HG03175 (cell line): ENCODE measurements at regions not wholly inside any gene's neighbourhood (a gene's known extent, or its start where the extent isn't known, plus 50 kb on each side); places are given as distances from the start of the nearest gene placed in this dataset.

Source experiments
- ATAC-seq: cut with Tn5 transposase; IDR thresholded peaks from one replicate; pipeline ENCODE4 v1.9.1; 2021; ENCODE audit warnings: mild to moderate bottlenecking, moderate library complexity; ENCODE audit not compliant: unreplicated experiment

DNA sequence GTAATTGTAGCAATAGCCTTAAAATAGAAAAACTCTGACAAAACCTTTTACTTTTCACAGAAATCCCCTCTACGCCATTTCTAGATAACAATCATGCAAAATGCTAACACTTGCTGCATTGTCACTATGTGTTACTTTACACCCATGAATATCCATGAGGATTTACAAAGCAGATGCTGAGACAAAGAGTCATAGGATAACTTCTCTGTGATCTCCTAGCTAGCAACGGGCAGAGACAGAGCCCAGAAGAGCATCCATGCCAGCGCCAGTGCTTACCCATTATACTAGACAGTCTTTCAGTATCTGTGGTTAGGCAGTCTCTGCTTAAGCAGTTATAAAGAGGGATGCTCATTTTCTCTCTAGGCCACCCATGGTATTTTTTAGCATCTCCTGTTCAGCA, 474.1 kb downstream of the CAAP1 start:
- ATAC-seq: no peak

DNA sequence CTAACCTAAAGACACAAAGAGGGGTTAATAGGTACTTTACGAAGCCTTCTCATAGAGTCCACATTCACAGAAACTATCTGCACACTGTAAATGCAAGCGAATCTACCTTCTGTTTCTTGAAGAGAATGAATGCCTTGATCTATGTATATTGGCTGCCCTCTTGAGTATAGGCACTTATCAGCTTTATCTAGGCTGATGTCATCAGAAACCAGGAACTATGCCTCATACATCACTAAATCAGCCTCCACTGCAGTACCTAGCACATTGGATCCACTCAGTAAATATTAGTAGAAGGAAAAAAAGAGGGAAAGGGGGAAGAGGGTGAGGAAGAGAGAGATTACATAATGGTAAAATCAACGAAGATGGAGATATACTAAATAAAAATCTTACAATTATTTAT, 477.1 kb downstream of the CAAP1 start:
- no peak for ATAC-seq

DNA sequence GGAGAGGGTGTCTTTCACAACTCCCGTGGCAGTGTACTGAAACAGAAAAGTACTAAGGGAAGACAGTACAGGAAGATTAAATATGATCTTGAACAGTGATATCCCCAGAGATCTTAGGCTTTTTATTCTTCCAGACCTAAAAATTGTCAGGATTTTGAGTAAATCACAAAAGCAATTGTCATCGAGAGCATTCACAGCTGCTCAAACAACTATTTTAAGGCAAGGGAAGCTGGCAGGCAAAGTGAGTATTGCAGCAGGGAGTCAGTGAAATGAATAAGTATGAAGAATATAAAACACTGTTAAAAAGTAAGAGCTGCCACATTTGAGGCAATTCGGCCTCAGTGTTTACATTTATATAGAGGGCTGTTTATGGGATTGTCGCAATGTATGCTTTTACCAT, 479.0 kb downstream of the CAAP1 start:
- no peak for ATAC-seq

DNA sequence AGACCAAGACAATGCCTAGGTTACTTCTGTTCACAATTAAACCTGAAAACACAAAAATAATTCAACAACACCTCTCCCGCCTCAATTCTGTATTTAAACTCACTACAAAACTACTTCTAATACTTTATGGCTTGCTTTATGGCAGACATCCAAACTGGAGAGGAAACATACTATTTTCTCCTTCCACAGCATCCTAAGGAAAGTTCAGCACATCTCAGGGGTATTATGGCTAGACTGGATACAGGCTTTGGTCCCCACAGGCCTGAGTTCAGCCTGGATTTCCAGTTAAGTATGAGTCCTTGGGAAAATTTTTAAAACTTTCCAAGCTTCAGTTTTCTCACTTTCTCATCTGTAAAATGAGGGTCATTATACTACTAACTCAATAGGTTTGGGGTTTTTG, 480.2 kb downstream of the CAAP1 start:
- ATAC-seq: no peak

DNA sequence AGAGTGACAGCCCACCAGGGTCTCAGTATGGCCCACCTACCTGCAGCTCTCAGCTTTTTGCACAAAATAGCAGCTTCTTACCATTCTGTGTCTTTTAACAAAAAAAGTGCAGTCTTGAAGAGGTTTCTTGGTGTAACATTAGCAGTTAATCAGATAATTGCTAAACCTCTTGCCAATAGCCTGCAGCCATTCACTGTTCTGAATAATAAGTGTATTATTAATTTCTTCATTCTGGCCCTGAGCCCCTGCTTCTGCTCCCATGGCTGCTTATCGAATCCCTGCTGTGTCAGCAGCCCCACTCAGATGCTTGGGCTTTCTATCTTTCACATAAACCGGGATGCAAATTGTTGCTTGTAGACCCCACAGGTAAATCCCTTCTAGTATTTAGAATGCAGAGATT, 485.9 kb downstream of the CAAP1 start:
- no peak for ATAC-seq

DNA sequence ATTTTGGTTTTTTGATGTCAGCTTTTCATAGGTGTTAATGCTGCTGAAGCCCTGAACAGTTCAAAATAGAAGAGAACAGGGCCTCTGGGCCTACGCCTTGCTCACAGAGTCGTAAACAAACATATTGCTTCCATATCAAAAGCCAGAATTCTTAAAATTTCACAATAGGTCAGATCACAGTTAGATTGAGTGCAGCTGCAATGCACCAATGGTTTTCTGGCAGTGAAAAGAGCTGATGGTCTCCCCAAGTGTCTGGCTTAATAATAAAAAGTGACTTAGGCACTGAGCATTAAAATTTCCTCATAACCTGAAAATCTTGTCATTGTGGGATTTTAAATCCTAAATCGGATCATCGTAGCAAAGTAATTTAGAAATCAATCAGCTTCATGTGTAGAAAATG, 493.0 kb downstream of the CAAP1 start:
- no peak for ATAC-seq

DNA sequence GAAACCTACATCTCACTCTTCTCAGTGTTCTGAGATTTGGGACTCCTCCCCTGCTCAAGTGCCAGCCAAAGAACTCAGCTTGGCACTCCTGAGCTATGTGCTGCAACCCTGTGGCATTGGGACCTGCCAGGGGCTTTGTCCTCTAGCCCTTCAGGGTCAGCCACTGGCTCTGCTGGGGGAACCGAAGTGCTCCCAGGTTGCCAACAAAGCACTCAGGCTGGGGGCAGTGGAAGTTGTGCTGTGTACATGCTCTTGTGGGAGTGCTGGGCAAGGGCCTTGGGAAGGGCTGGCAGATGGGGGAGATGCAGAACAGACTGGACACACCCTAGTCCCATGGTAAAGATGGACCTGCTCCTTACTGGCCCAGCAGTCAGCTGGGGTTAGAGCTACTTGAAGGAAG, 498.6 kb downstream of the CAAP1 start:
- ATAC-seq: no peak

DNA sequence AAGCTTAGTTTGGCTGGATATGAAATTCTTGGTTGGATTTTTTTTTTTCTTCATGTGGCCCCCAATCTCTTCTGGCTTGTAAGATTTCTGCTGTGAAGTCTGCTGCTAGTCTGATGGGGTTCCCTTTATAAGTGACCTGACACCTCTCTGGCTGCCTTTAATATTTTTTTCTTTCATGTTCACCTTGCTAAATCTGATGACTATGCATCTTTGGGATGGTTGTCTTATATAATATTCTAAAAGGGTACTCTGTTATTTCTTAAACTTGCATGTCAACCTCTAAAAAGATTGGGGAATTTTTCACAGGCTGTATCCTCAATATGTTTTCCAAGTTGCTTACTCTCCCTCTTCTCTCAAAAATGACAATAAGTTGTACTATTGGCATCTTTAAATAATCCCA, 500.0 kb downstream of the CAAP1 start:
- no peak for ATAC-seq

DNA sequence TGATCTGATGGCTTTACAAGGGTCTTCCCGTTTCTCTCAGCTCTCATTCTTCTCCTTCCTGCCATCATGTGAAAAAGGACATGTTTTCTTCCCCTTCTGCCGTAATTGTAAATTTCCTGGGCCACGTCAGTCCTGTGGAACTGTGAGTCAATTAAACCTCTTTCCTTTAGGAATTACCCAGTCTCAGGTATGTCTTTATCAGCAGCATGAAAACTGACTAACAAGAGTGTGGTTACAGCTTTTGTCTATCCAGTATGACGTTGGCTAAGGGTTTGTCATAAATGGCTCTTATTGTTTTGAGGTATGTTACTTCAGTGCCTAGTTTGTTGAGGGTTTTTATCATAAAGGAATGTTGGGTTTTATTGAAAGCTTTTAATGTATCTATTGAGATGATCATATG, 501.6 kb downstream of the CAAP1 start:
- ATAC-seq: no peak

DNA sequence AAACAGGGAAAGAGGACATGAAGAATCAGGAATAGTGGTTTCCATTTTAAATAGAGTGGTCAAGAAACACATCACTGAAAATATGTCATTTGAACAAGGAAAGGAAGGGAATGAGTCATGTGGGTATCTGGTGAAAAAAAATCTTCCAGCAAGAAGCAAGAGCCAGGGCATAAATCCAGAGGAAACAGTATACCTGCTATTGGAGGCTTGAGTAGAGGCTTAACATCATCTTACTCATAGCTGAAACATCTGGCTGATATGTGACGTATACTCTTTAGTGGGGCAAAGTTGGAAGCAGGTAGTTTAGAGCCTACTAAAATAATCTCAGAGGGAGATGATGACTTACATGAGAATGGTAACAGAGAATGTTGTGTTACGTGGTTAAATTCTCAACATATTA, 517.2 kb downstream of the CAAP1 start:
- no peak for ATAC-seq

DNA sequence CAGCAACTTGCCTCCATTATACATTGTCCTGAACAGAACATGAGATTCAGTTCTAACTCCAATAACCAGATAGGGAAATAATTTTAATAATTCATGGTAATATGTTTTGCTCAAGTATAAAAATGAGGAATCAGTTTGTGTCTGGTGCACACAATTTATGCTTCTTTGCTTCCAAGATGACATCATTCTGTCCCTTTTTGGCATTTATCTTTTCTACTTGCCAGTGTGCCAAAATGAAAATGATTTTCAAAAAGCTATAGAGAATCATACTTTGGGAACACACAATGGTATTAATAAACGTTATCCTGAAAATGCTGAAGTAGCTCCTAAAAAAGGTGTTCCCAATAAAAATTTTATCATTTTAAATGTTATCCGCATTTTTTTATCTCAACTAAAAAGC, 519.0 kb downstream of the CAAP1 start:
- no peak for ATAC-seq

DNA sequence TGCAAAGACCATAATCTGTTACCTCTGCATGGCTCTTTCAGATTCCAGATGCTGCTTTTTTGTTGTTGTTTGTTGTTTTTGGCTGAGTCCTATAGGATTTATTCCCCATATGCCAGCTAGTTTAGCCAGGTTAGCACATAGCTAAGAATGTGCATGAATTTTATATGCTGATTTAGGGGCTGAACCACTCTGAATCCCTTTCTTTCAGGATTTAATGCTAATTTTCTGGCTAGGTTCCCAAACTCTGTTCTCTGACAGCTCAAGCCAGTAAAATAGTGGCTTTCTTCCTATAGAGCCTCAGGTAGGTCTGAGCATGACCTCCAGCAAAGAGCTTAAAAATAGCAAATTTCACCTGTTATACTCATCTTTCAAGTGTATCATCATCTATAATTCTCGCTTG, 521.4 kb downstream of the CAAP1 start:
- no peak for ATAC-seq

DNA sequence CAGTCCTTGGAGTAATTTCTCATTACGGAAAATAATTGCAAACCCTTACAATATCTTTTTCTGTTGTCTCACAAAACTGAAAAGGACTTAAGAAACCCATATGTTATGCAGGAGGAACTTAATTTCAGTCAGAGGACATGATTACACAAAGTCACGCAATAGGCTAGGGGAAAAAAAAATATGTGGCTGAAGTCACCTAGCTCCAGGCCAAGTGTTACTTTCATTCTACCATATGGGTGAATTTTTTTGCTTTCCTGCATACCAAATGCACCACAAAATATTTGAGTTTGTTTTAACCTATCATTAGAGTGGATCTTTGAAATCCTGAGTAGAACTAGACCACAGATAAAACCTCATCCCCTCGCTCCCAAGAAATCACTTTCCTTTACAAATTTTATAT, 523.5 kb downstream of the CAAP1 start:
- no peak for ATAC-seq

DNA sequence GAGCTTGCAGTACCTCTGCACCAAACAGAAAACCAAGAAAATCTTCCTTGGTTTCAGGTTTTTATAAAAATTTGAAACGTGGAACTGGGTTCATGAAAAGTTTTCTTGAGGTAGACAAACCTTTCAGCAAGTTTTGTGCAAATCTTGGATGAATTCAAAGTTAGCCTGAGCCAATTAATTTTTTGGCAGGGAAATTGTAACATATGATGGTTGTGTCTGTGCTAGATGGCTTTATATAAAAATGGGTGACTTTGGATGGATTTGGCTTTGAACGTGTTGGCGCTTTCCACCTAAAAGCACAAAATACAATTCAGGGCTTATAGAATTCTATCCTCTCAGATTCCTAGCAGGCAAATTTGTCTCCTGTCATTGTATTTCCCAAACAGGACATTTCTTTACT, 524.4 kb downstream of the CAAP1 start:
- no peak for ATAC-seq

DNA sequence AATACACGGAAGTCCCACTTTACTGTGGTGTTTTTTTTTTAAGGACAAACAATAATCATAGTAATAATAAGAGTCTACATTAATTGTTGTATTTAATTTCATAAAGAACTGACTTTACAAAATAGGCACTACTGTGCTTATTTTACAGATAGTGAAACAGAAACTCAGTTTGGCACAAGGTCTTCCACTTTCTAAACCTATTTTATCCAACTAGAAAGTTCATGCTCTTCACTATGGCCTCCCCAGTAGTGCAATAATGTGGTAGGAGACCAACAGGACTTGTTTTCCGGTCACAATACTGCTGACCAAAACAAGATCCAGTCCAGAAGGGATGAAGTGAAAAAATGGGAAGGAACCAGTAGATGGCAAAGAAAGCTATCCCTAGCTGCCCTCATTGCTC, 531.6 kb downstream of the CAAP1 start:
- ATAC-seq: no peak

DNA sequence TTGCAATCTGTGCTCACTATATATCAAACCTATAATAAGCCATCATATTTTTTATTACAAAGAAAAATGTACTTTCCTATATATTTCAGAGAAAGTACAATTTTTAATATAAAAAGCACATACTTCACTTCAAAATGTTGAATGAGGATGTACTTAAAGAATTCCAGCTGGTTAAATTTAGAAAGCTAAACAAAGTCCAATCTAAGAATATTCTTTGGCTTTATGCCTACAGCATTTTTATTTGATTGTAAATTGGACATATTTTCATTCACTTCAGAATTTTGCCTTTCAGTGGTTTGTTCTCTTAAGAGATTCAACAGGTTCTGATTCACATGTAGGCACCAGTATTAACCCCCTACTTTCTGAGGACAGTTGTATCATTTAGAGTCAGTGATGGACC, 533.8 kb downstream of the CAAP1 start:
- no peak for ATAC-seq

DNA sequence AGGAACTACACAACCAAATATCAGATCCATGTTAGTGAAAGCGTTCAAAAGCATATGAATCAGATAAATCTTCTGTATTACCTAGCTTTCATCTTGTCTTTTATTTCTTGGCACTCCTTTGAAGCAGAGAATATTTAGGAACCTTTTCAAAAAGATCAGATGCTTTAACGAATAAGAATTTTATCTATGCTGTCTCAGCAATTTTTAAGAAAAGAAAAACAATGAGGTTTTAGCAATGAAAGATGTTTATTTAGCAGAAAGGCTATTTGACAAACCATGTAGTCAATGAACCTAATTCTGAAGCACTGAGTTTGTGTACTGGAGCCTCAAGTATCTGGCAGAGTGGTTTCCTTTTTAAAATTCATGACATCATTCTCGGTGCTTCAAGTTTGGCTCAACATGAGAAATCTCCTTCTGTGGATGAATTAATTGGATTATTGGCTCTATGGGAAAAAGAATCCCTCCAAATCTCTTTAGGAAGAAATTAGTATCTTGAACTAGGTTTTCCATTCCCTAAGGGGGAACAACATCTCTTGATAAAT, 534.7 kb downstream of the CAAP1 start:
- ATAC-seq: no peak

DNA sequence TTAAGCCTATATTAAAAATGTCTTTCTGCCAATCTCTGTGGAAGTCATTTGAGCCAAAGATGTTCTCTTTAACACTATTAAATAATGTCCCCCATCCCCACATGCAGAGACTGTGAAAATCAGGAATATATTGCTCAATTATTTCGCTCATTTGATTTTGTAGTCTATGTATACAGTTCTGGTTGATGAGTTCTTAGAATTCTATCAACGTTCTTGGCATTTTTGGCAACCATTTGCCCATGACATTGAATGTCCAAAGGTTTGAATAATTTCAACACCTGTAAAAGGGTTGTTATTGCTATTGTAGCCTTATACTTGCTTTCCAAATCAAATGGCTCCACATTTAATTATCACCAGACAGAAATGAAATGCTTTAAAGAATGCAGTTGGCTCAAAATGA, 536.1 kb downstream of the CAAP1 start:
- ATAC-seq: no peak

DNA sequence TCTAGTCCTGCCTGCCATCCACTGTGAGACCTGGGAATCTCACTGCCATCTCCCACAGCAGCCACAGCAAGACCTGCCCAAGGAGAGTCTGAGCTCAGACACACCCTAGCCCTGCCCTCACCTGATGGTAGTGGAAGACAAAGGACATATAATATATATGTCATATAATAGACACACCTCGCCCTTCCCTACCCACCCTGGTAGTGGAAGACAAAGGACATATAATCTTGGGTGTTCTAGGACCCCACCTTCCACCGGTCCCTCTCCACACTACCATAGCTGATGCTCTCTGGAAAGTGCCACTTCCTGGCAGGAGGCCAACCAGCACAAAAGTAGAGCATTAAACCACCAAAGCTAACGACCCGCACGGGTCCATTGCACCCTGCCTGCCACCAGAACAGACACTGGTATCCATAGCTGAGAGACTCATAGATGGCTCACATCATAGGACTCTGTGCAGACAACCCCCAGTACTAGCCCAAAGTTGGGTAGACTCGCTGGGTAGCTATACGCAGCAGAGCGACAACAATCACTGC, 545.6 kb downstream of the CAAP1 start:
- ATAC-seq: no peak

DNA sequence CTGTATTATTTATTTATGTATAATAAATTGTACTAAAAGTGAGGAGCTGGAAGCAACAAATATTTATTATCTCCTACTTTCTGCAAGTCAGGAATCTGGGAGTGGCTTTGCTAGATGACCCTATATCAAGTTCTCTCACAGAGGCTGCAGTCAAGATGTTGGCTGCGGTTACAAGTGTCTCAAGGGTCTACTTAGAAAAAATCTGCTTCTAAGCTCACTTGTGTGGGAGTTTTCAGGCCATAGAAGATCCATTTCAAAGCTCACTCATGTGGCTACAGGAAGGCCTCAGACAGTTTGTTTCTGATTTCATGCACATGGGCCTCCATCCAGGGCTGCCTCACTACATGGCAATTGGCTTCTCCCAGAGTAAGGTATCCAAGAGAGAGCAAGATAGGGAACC, 551.1 kb downstream of the CAAP1 start:
- no peak for ATAC-seq

DNA sequence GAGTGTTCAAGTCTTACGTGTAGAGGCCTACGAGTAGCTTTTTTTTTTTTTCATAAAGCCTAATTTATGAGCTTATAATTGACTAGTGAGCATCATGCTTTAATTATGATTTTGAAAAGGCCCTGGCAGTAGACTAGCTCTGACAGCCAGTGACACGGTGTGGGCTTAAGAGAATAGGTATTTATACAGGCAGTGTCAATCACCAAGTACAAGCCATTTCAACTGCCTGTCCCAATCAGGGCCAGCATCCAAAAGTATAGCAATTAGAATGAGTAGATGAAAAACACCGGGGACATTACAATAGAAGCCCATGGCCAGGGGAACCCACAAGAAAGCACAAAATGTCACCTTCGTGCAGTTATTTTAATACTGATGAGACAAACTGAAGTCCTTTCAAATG, 552.8 kb downstream of the CAAP1 start:
- ATAC-seq: no peak

DNA sequence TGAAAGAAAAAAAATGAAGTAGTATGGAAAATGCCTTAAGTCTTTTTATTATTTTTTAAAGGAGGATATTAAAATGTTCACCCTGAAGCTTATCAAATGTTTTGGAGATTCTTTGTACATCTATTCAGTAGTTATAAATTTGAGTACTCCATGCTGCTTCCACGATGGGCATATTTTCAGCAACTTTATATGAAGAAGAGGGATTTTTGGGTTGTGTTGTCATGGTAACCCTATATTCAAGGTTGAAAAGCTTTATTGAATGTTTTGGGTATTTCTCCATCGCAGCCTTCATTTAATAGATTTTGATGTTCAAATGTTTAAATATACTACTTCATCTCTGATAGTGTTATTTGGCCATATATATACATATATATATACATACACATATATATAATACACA, 557.5 kb downstream of the CAAP1 start:
- no peak for ATAC-seq

DNA sequence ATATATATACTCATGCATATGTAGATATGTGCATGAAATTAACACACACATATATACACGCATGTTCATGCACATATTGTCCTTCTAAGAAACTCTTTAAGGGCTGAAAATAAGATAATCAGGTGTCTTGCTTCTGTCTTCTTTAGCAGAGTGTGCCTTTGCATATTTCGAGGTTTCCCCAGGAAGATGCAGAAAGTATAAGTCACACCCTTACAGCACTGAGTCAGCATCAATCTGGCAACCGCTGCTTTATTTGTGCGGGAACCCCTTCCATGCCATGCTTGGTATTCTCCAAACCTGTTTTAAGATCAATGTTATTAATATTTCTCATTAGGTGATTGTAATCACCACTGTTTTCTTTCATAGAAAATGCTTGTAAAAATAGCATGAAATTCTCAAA, 557.9 kb downstream of the CAAP1 start:
- no peak for ATAC-seq

DNA sequence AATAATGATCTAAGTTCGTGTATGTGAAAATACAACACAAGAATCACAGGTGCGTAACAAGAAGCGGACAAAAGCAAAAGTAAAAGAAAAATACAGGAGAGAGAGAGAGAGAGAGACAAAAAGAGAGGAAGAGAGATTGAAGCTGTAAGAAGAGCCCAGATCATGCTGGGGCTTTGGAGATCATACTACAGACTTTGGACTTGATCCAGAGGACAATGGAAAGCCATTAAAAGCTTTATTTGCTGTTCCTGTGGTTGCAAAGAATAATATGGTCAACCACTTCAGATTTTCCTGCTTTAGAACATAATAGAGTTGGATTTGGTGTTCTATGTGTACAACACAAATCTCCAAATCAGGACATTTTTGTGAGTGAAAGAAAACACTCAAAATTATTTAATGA, 561.4 kb downstream of the CAAP1 start:
- ATAC-seq: no peak
